Heart left ventricle (tissue), 16 donors: ENCODE measurements at regions not wholly inside any gene's neighbourhood (a gene's known extent, or its start where the extent isn't known, plus 50 kb on each side); places are given as distances from the start of the nearest gene placed in this dataset.

Experiments used
- ATAC-seq, 4 donors: fragments of 200-7000 bp; cut with Tn5 transposase; one replicate each; pipeline ENCODE4 v1.9.1; 2020 to 2022; ENCODE audit warnings: moderate library complexity in 4 of 4, mild to moderate bottlenecking in 3 of 4, moderate number of reproducible peaks in 1 of 4
- DNase-seq, 5 donors: peaks; one replicate each; pipeline ENCODE4 v3.0.0-alpha.2; 2020
- H3K27ac ChIP-seq, 12 donors: fragments of 200-600 bp; sonication (generic) in 4 of 12; one replicate each; pipeline versions ENCODE4 v1.5.0 to v1.8.0; 2016 to 2022; ENCODE audit warnings: mild to moderate bottlenecking in 2 of 12
- H3K27me3 ChIP-seq, 9 donors: fragments of 200-600 bp; sonication (generic) in 2 of 9; one replicate each; pipeline versions ENCODE4 v1.5.1 to v1.8.0; 2016 to 2022; ENCODE audit warnings: mild to moderate bottlenecking in 3 of 9
- H3K36me3 ChIP-seq, 9 donors: fragments of 200-600 bp; sonication (generic) in 2 of 9; one replicate each; pipeline versions ENCODE4 v1.5.0 to v1.8.0; 2018 to 2022; ENCODE audit warnings: mild to moderate bottlenecking in 2 of 9
- H3K4me1 ChIP-seq, 12 donors: fragments of 200-600 bp; sonication (generic) in 4 of 12; one replicate each; pipeline versions ENCODE4 v1.5.0 to v1.8.0; 2016 to 2022; ENCODE audit warnings: mild to moderate bottlenecking in 3 of 12
- H3K4me3 ChIP-seq, 12 donors: fragments of 200-600 bp; sonication (generic) in 4 of 12; one replicate each; pipeline versions ENCODE4 v1.5.0 to v1.8.0; 2017 to 2022; ENCODE audit warnings: mild to moderate bottlenecking in 9 of 12, moderate library complexity in 4 of 12
- H3K9me3 ChIP-seq, 12 donors: fragments of 200-600 bp; sonication (generic) in 4 of 12; one replicate each; pipeline versions ENCODE4 v1.5.0 to v1.8.0; 2016 to 2022; ENCODE audit warnings: mild to moderate bottlenecking in 1 of 12
- CTCF ChIP-seq, 12 donors: fragments of 200-600 bp; sonication (generic) in 4 of 12; IDR thresholded peaks; one replicate each; pipeline versions ENCODE4 v1.5.0 to v1.8.0; 2018 to 2022; ENCODE audit warnings: antibody characterized with exemption in 12 of 12, mild to moderate bottlenecking in 5 of 12
- POLR2A ChIP-seq, 2 donors: fragments of 450-650 bp; IDR thresholded peaks; one replicate each; pipeline ENCODE4 v1.6.1; 2017; ENCODE audit warnings: antibody characterized with exemption in 2 of 2, mild to moderate bottlenecking in 2 of 2, moderate library complexity in 2 of 2
- WGBS, 4 donors: extraction: QIAGEN DNeasy Blood & Tissue Kit in 2 of 4; methylation state at CpG; one replicate each; pipeline versions ENCODE4 v1.1.5 to v1.1.7; 2013 to 2018; 5-methylcytosine and 5-hydroxymethylcytosine counted together
- intact Hi-C, 10 donors: fragments of 100-400 bp; cut with DNase I; formaldehyde crosslinking; loops; one replicate each; pipeline versions ENCODE4 v1.11.1 to v1.14.2; 2022
- donor health status: ischemic (EF 13 %, LVEDD 7.1; RV severe dilation, severe dysfunction).
- donor health status: healthy with polysubstance abuse.
- donor health status: DM: no; HTN: yes; CAD: no.
- donor health status: DM: no; HTN: no; CAD: no.
- donor health status: ischemic (EF 25% LVEDD 6.9; RV normal size, moderate dysfunction).
- donor health status: ischemic (EF 25% LVEDD 5.7; RV mildly dilated, moderate dysfunction).
- donor health status: healthy.
- donor health status: DM: yes; HTN: yes; CAD: no.
- donor health status: ischemic (EF 35%, LVEDD 5.7; RV mildly dilated, moderate dysfunction).
- donor health status: nonischemic (EF 11% LVEDD 7.7; RV severe dilation, severe dysfunction).
- donor health status: DM: yes; HTN: yes; CAD: no.
- donor health status: PGD.
- donor health status: ischemic (EF 29% LVEDD 5.4; RV normal size, mild dysfunction).
- donor health status: nonischemic (EF 23%, LVEDD 6.1; RV moderate dilation, normal function).

DNA sequence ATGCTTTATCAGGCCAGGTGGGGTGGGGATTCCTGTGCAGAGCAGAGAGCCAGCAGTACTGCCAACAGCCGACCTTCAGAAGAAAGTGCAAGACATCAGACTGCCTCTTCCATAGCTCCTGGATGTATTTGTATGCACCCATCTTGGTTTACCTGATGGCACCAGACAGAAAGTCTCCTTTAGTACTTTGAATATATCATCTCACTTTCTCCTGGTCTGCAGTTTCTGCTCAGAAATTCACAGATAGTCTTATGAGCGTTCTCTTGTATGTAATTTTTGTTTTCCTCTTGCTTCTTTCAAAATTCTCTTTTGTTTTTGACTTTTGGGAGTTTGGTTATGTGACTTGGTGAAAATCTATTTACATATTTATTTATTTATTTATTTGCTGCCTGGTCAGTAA, 446.4 kb upstream of the CADM1 start:
- TF ChIP-seq POLR2A (IDR thresholded peaks at IDR 0.05) (no peak), CTCF (IDR thresholded peaks at IDR 0.05) (no peak)
- DNase-seq (no peak), ATAC-seq (no peak)
- Histone ChIP-seq H3K4me3 (no peak overlapping the region), H3K27ac (no peak overlapping the region), H3K27me3 (peaks cover 0 to 6% (median 0%) of the 10 kb centered on the region in 9 donors), H3K36me3 (no peaks in the 10 kb centered on the region), H3K4me1 (no peaks in the 10 kb centered on the region), H3K9me3 (peaks cover 0 to 31% (median 16%) of the 10 kb centered on the region in 12 donors)
- 77 to 98% (median 83%) methylated on average over 2 of the region's 2 CpGs for WGBS, 4 donors
- intact Hi-C loops: no loop called here

DNA sequence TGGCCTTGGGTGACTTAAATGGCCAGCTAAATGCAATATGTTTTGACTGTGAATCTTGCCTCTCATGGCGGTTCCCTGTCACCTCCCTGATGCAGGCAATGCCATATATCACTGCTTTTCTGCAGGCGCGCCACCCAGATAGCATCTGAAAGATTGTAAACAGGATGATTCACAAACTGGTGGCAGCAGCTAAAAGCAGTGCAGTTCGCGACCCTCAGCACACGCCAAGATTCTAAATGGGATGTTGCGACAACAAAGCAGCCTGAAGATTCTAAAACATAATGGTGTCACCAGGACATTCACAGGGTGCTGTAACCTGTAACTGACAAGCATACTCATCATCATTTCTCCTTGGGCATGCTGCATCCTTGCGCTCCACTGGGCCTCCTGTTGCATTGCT, 440.4 kb upstream of the CADM1 start:
- peaks cover 0 to 8% (median 0%) of the 10 kb centered on the region in 12 donors for H3K9me3 ChIP-seq
- DNase-seq: no peak
- H3K36me3 ChIP-seq: no peaks in the 10 kb centered on the region
- intact Hi-C loops: no loop called here
- 86 to 88% (median 87%) methylated on average over 8 of the region's 8 CpGs for WGBS, 4 donors
- no peak for TF ChIP-seq POLR2A (IDR thresholded peaks at IDR 0.05)
- no peak for TF ChIP-seq CTCF (IDR thresholded peaks at IDR 0.05)
- no peak overlapping the region for H3K4me3 ChIP-seq
- ATAC-seq: no peak
- H3K27ac ChIP-seq: no peak overlapping the region
- H3K4me1 ChIP-seq: peaks cover 0 to 10% (median 0%) of the 10 kb centered on the region in 12 donors
- peaks cover 0 to 7% (median 0%) of the 10 kb centered on the region in 9 donors for H3K27me3 ChIP-seq

GRCh38 chr11:115942011-115942410, 437.8 kb upstream of the CADM1 start:
- no peaks in the 10 kb centered on the region for H3K36me3 ChIP-seq
- intact Hi-C loops: no loop called here
- 77 to 89% (median 82%) methylated on average over 2 of the region's 2 CpGs for WGBS, 4 donors
- H3K4me1 ChIP-seq: peaks cover 0 to 17% (median 0%) of the 10 kb centered on the region in 12 donors
- peaks cover 0 to 7% (median 0%) of the 10 kb centered on the region in 9 donors for H3K27me3 ChIP-seq
- DNase-seq (no peak), ATAC-seq (peak in 1 of 4 donors; percentile 23)
- peak overlapping the region in 6 of 12 donors; percentile 24 to 70 (median 54) for H3K27ac ChIP-seq
- H3K4me3 ChIP-seq: no peak overlapping the region
- TF ChIP-seq POLR2A (IDR thresholded peaks at IDR 0.05) (no peak), CTCF (IDR thresholded peaks at IDR 0.05) (no peak)
- H3K9me3 ChIP-seq: no peaks in the 10 kb centered on the region

DNA sequence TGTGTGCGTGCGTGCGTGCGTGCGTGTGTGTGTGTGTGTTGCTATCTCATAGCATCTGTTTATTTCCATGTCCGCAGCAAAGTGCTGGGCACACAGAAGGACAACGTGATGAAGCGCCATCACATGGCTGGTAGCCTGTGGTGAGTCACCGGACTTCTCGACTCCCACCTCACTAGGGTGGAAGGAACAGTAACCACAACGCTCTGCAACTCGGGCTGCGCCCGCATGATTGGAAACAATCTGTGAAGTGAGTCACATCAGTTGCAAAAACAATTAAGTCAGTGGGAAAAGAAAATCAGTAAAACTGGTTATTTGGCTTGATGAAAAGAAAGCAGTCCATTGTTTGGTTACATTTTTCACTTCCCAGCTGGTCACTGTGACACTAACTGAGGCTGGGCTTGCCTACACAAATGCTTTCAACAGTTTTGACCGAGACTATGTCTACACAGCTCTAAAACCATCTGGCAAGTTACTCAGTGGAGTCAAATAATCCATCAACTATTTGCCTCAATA, 437.3 kb upstream of the CADM1 start:
- H3K27me3 ChIP-seq: peaks cover 0 to 7% (median 0%) of the 10 kb centered on the region in 9 donors
- no peaks in the 10 kb centered on the region for H3K9me3 ChIP-seq
- H3K4me3 ChIP-seq: no peak overlapping the region
- WGBS, 4 donors: 69 to 79% (median 76%) methylated on average over 15 of the region's 15 CpGs
- H3K27ac ChIP-seq: peak overlapping the region in 6 of 12 donors; percentile 24 to 75 (median 62)
- peak; percentile 55 to 84 (median 77) for DNase-seq
- H3K36me3 ChIP-seq: no peaks in the 10 kb centered on the region
- TF ChIP-seq CTCF (IDR thresholded peaks at IDR 0.05) (no peak), POLR2A (IDR thresholded peaks at IDR 0.05) (no peak)
- H3K4me1 ChIP-seq: peaks cover 0 to 17% (median 0%) of the 10 kb centered on the region in 12 donors
- peak; percentile 46 to 89 (median 86) for ATAC-seq
- intact Hi-C loops: no loop called here
